ENCODE measurements at regions not wholly inside any gene's neighbourhood (a gene's known extent, or its start where the extent isn't known, plus 50 kb on each side); places are given as distances from the start of the nearest gene placed in this dataset.

GRCh38 chr7:109266610-109267009 lies 696.9 kb downstream of the DNAJB9 start:
- no peaks in the 10 kb centered on the region for H3K79me1 ChIP-seq (ENCODE audit: low read depth in 1 of 2, low read length in 2 of 2)
- TF ChIP-seq MAZ (IDR thresholded peaks at IDR 0.05; ENCODE audit: borderline replicate concordance, low read depth, low read length), result no peak
- TF ChIP-seq BHLHE40 (IDR thresholded peaks at IDR 0.05; ENCODE audit: low read depth, low read length), result no peak
- TF ChIP-seq MXI1 (IDR thresholded peaks at IDR 0.05; ENCODE audit: borderline replicate concordance, low read depth, low read length), result no peak
- no peak for TF ChIP-seq CHD1 (IDR thresholded peaks at IDR 0.05; ENCODE audit: low read depth, low read length)
- no peak for TF ChIP-seq FOS (IDR thresholded peaks at IDR 0.05; ENCODE audit: low read depth, low read length)
- TF ChIP-seq RFX5 (IDR thresholded peaks at IDR 0.05; ENCODE audit: low read depth, low read length), result no peak
- TF ChIP-seq SMC3 (IDR thresholded peaks at IDR 0.05; ENCODE audit: low read depth, low read length), result no peak
- no peak for TF ChIP-seq NFE2L2 (IDR thresholded peaks at IDR 0.05; ENCODE audit: low read depth, low read length)
- TF ChIP-seq CEBPB (IDR thresholded peaks at IDR 0.05; ENCODE audit: low read depth, low read length), result no peak
- TF ChIP-seq USF2 (IDR thresholded peaks at IDR 0.05; ENCODE audit: low read depth, low read length), result no peak
- TF ChIP-seq ELK1 (IDR thresholded peaks at IDR 0.05; ENCODE audit: borderline replicate concordance, low read depth, low read length), result no peak
- no peak for TF ChIP-seq RCOR1 (IDR thresholded peaks at IDR 0.05; ENCODE audit: insufficient replicate concordance, low read length)
- TF ChIP-seq POLR2A (IDR thresholded peaks at IDR 0.05; ENCODE audit: low read depth, low read length), result no peak
- TF ChIP-seq MAFK (IDR thresholded peaks at IDR 0.05; ENCODE audit: low read depth, low read length), result no peak
- no peak for TF ChIP-seq RAD21 (IDR thresholded peaks at IDR 0.05; ENCODE audit: low read length)
- TF ChIP-seq CTCF (conservative IDR thresholded peaks at IDR 0.05; ENCODE audit: low read depth, low read length), result no peak
- H2AK5ac ChIP-seq (ENCODE audit: low read depth, low read length), result no peak overlapping the region
- H4K91ac ChIP-seq (ENCODE audit: insufficient read depth, low read depth, low read length), result no peak overlapping the region
- no peak overlapping the region for H2AK9ac ChIP-seq (replicated peaks; ENCODE audit: low read depth, low read length, poor library complexity)
- no peak overlapping the region for H3K23ac ChIP-seq (ENCODE audit: low read depth, low read length)
- no peak overlapping the region for H2BK15ac ChIP-seq (ENCODE audit: low read depth, low read length)
- H3K4me1 ChIP-seq (ENCODE audit: control insufficient read depth, insufficient read depth, low read length), result no peaks in the 10 kb centered on the region
- H3K4me2 ChIP-seq (ENCODE audit: low read depth, low read length), result no peak overlapping the region
- no peak overlapping the region for H3K14ac ChIP-seq (replicated peaks; ENCODE audit: low read depth, low read length)
- POLR2A ChIA-PET (ENCODE audit: unreplicated experiment), result no interaction called here
- no TSS peak for BruUV-seq (replicated peaks)
- H4K20me1 ChIP-seq (ENCODE audit: insufficient read depth, low read length), result no peaks in the 10 kb centered on the region
- H3K9me3 ChIP-seq (ENCODE audit: control insufficient read depth, insufficient read depth, low read length), result peaks cover 7% of the 10 kb centered on the region
- H3K36me3 ChIP-seq (ENCODE audit: control insufficient read depth, insufficient read depth, low read length), result no peaks in the 10 kb centered on the region
- in situ Hi-C loops (cut with MboI; ENCODE audit: low sequenced_read_pairs), result no loop called here
- dilution Hi-C loops (cut with HindIII; ENCODE audit: low sequenced_read_pairs, unreplicated experiment), result no loop called here
- H2BK5ac ChIP-seq (ENCODE audit: low read depth, low read length, poor library complexity, severe bottlenecking), result no peak overlapping the region
- CTCF ChIA-PET, result no interaction called here
- no peak overlapping the region for H3K27ac ChIP-seq (ENCODE audit: insufficient read depth, low read length)
- no peak overlapping the region for H4K5ac ChIP-seq (ENCODE audit: low read depth, low read length)
- no peak overlapping the region for H3K9ac ChIP-seq (ENCODE audit: low read depth, low read length)
- no CpG with 5 or more reads among the region's 3 CpGs for WGBS, 2 experiments (ENCODE audit: extremely low coverage in 2 of 2, insufficient read length in 1 of 2)
- H3K27me3 ChIP-seq (ENCODE audit: control insufficient read depth, insufficient read depth, low read length), result no peaks in the 10 kb centered on the region
- H3K4ac ChIP-seq (ENCODE audit: low read depth, low read length), result no peak overlapping the region
- no peak overlapping the region for H2AFZ ChIP-seq (replicated peaks; ENCODE audit: low read length, poor library complexity)
- H4K8ac ChIP-seq (ENCODE audit: low read depth in 2 of 2, low read length in 2 of 2), result no peak overlapping the region
- no peaks in the 10 kb centered on the region for H3K9me1 ChIP-seq (ENCODE audit: insufficient read depth, low read length)
- H3K56ac ChIP-seq (ENCODE audit: extremely low read depth, insufficient read depth, low read length), result no peak overlapping the region
- no peak overlapping the region for H3K4me3 ChIP-seq (ENCODE audit: insufficient read depth, low read depth, low read length)
- intact Hi-C loops (cut with micrococcal nuclease), result no loop called here
- DNase-seq, result no peak
- H2BK120ac ChIP-seq (ENCODE audit: low read depth, low read length), result no peak overlapping the region
- no peak overlapping the region for H3K18ac ChIP-seq (ENCODE audit: low read depth, low read length)
- ATAC-seq (ENCODE audit: low read depth), result no peak
- no peak overlapping the region for H2BK20ac ChIP-seq (ENCODE audit: low read depth, low read length)
